ENCODE measurements at regions not wholly inside any gene's neighbourhood (a gene's known extent, or its start where the extent isn't known, plus 50 kb on each side); places are given as distances from the start of the nearest gene placed in this dataset.

DNA sequence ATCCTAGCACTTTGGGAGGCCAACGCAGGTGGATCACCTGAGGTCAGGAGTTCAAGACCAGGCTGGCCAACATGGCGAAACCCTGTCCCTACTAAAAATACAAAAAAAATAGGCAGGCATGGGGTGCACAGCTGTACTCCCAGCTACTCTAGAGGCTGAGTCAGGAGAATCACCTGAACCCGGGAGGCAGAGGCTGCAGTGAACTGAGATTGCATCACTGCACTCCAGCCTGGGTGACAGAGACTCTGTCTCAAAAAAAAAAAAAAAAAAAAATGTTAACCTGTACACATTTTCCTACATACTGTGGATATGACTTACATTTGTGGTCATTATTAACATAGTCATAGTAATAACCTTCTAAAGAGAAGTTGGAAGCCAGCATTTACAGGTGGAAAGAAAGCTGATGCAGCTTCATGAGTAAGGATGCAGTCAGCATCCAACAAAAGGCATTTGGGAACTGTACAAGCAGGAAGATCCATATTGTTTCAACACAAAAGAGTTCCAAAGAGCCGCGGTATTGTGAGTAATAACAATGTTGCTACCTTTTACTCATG is 186.2 kb downstream of the GPX5 start:
- H3K4me3 ChIP-seq (ENCODE audit: low read depth, low read length), result no peak overlapping the region
- TF ChIP-seq, protein P1, sequence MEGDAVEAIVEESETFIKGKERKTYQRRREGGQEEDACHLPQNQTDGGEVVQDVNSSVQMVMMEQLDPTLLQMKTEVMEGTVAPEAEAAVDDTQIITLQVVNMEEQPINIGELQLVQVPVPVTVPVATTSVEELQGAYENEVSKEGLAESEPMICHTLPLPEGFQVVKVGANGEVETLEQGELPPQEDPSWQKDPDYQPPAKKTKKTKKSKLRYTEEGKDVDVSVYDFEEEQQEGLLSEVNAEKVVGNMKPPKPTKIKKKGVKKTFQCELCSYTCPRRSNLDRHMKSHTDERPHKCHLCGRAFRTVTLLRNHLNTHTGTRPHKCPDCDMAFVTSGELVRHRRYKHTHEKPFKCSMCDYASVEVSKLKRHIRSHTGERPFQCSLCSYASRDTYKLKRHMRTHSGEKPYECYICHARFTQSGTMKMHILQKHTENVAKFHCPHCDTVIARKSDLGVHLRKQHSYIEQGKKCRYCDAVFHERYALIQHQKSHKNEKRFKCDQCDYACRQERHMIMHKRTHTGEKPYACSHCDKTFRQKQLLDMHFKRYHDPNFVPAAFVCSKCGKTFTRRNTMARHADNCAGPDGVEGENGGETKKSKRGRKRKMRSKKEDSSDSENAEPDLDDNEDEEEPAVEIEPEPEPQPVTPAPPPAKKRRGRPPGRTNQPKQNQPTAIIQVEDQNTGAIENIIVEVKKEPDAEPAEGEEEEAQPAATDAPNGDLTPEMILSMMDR (IDR thresholded peaks at IDR 0.05; ENCODE audit: borderline replicate concordance, insufficient read depth, low read depth, low read length), result no peak

DNA sequence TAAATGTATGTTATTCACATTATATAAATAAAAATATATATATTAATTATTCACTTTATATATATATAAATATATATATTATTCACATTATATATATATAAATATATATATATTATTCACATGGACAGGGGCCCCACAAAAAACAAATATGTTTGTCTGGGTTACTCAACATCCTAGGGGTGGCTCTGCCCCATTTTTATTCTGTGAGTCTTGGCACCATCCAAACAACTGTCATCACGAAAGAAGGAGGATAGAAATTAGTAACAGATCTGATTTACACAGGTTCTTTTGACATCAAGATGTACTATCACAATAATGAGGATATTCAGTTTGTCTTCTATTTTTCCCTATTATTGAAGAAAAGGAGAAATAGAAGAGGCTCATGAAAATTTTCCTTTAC is 187.3 kb downstream of the GPX5 start:
- H3K4me3 ChIP-seq (ENCODE audit: low read depth, low read length), result no peak overlapping the region
- TF ChIP-seq, protein P1 (IDR thresholded peaks at IDR 0.05; ENCODE audit: borderline replicate concordance, insufficient read depth, low read depth, low read length), result no peak

DNA sequence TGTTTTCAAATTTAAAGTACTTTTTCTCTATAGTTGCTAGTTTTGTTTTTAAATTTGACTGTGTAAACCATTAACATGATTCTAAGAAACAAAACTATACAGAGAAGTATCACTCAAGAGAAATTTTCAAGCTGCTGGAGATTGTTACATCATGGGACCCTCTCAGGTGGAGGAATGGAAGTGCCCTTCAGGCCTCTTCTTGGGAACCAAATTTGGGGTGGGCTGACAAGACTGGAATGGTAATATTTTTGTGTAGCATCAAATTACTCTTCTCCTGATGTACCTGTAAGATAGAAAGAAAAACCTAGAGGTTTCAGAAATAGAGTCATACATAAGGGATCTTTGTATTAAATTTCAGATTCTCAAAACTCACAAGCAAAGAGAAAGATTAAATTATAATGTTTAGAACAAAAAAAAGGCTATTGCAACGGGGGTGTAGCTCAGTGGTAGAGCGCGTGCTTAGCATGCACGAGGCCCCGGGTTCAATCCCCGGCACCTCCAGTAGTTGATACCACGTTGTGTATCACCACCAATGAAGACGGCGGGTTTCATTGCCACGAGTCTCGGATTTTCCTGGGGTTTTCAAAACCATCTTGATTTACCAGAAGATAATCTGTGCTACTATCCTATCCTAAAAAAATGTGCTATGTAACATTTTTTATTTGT is 193.7 kb downstream of the GPX5 start:
- no peak overlapping the region for H3K4me3 ChIP-seq (ENCODE audit: low read depth, low read length)
- TF ChIP-seq, protein P1 (IDR thresholded peaks at IDR 0.05; ENCODE audit: borderline replicate concordance, insufficient read depth, low read depth, low read length), result no peak

DNA sequence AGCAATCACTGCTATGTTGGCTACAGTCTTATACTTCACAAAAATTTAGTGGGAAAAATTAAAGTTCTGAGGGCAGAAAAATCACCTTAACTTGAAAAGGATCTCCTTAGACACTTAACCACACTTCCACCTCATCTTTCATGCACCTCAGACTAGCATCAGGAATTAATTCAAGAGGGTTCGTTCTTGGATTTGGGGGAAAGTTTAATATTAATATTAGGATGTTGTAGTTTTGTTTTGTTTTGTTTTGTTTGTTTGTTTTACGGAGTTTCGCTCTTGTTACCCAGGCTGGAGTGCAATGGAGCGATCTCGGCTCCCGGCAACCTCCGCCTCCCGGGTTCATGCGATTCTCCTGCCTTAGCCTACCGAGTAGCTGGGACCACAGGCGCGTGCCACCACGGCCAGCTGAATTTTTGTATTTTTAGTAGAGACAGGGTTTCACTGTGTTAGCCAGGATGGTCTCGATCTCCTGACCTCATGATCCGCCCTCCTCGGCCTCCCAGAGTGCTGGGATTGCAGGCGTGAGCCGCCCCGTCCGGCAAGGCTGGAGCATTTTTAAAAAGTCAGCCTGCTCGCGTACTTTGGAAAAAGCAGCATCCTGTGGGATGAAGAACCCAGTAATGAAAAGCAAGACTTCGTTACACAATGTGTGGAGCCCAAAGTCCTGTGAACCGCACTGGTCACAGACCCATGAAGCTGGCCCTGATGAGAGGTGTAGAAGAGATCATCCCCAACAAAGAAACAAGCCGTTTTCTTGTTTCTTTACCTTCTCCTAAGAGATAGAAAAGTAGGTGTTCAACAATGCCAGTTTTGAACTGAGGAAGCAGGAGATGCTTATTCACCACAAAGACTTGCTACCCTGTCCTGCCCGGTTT is 194.9 kb downstream of the GPX5 start:
- TF ChIP-seq, protein P1 (IDR thresholded peaks at IDR 0.05; ENCODE audit: borderline replicate concordance, insufficient read depth, low read depth, low read length), result no peak
- H3K4me3 ChIP-seq (ENCODE audit: low read depth, low read length), result no peak overlapping the region

DNA sequence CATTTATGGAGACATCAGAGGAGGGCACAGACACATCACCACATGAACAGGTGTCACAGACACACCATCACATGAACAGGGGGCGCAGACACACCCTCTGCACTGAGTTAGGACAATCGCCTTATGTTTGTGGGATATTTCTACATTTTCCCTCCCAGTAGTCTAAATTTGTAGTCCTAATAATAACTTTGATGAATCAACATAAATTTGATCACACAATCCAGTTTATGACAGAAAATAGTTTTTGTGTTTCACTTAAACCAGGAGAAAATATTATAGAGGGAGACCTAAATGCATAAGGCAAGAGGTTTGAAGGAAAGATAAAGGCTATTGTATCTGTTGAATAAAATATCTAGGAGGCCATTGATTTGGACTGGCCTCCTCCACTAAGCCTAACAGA is 195.7 kb downstream of the GPX5 start:
- no peak overlapping the region for H3K4me3 ChIP-seq (ENCODE audit: low read depth, low read length)
- TF ChIP-seq, protein P1 (IDR thresholded peaks at IDR 0.05; ENCODE audit: borderline replicate concordance, insufficient read depth, low read depth, low read length), result no peak

DNA sequence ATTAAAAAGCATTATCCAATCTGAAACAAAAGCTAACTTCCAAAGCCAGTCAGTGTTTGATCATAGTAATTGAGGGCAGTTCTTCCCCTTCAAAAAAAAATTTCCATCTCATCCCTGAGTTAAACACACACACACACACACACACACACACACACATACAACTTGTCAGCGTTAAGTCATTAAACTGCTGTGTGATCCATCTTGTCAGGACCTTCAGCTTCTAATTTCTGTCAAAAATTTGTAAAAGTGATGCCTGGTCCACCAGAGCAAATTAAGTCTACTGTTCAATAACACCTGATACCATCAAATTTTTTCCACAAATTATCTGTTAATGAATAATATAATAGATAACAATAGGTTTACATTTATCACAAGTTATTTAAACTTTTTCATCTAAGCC is 198.7 kb downstream of the GPX5 start:
- H3K4me3 ChIP-seq (ENCODE audit: low read depth, low read length), result no peak overlapping the region
- TF ChIP-seq, protein P1 (IDR thresholded peaks at IDR 0.05; ENCODE audit: borderline replicate concordance, insufficient read depth, low read depth, low read length), result no peak
